A549 (cell line): ENCODE measurements at regions not wholly inside any gene's neighbourhood (a gene's known extent, or its start where the extent isn't known, plus 50 kb on each side); places are given as distances from the start of the nearest gene placed in this dataset.
A peak's percentile ranks its signal among the peaks of the same experiment; 100 is the strongest.
"Not testable (repeated sequence)": the region's sequence is repeated elsewhere in the genome, so short reads cannot be mapped to it uniquely, and the experiment has no call there.

Experiments used
- ATAC-seq, 2 experiments: fragments of 200-7000 bp in 1 of 2; fragments of >200 bp in 1 of 2; cut with Nextera tagmentation in 1 of 2; cut with Tn5 transposase in 1 of 2; 3 replicates each; pipeline versions ENCODE4 v1.8.0 to v1.9.1; 2018 to 2020; ENCODE audit warnings: mild to moderate bottlenecking in 1 of 2, moderate library complexity in 1 of 2
- CTCF ChIA-PET: fragments of 300-600 bp; sonication (Branson Sonifier 250); formaldehyde crosslinking; extraction: SDS; loops from one replicate; lab custom pipeline; 2021; ENCODE audit warnings: antibody characterized with exemption, inconsistent platforms; lab: Yijun Ruan, JAX
- POLR2A ChIA-PET: fragments of 350-600 bp; formaldehyde crosslinking; extraction: SDS; loops from one replicate; lab custom pipeline; 2021; ENCODE audit warnings: antibody characterized with exemption, inconsistent platforms; lab: Yijun Ruan, JAX
- DNase-seq, 2 experiments: peaks; one replicate each; pipeline versions ENCODE4 v3.0.0 to v3.0.0-alpha.2; 2011 to 2016; ENCODE audit warnings: low read depth in 1 of 2, low spot score in 1 of 2
- FAIRE-seq: peaks from 2 replicates; lab custom pipeline; 2011; peaks lifted over from hg19 to GRCh38; lab: Jason Lieb, UNC
- H3K27ac ChIP-seq, 2 experiments: fragments of >200 bp; sonication (Bioruptor Twin); formaldehyde crosslinking; 3 replicates each; pipeline ENCODE4 v1.5.1; 2016 to 2017
- H3K4me1 ChIP-seq: fragments of >200 bp; sonication (Bioruptor Twin); formaldehyde crosslinking; 3 replicates; pipeline ENCODE4 v1.6.1; 2016
- H3K4me2 ChIP-seq: fragments of >200 bp; sonication (Bioruptor Twin); formaldehyde crosslinking; 3 replicates; pipeline ENCODE4 v1.6.1; 2016
- H3K4me3 ChIP-seq: fragments of >200 bp; sonication (Bioruptor Twin); formaldehyde crosslinking; 3 replicates; pipeline ENCODE4 v1.5.1; 2016
- H3K9me3 ChIP-seq: fragments of >200 bp; sonication (Bioruptor Twin); formaldehyde crosslinking; 3 replicates; pipeline ENCODE4 v1.6.1; 2016
- CBX2 ChIP-seq: fragments of 200-600 bp; sonication (generic); IDR thresholded peaks from 2 replicates; pipeline ENCODE4 v1.6.1; 2016; ENCODE audit warnings: low read depth, mild to moderate bottlenecking, borderline replicate concordance
- CHD2 ChIP-seq: fragments of 150-350 bp; IDR thresholded peaks from 2 replicates; pipeline ENCODE4 v1.6.1; 2014; ENCODE audit warnings: low read length; ENCODE audit not compliant: partially characterized antibody
- EHMT2 ChIP-seq: fragments of 200-600 bp; sonication (generic); IDR thresholded peaks from 2 replicates; pipeline ENCODE4 v1.6.1; 2016; ENCODE audit warnings: antibody characterized with exemption, low read depth, mild to moderate bottlenecking, moderate library complexity
- ESRRA ChIP-seq: fragments of 150-350 bp; IDR thresholded peaks from 2 replicates; pipeline ENCODE4 v1.6.1; 2014; ENCODE audit warnings: mild to moderate bottlenecking, low read length, borderline replicate concordance
- HDAC2 ChIP-seq: fragments of 200-600 bp; sonication (generic); IDR thresholded peaks from 2 replicates; pipeline ENCODE4 v1.6.1; 2016
- HEYL ChIP-seq: fragments of 250-450 bp; sonication (Bioruptor Pico); IDR thresholded peaks from 2 replicates; pipeline ENCODE4 v1.8.0; 2021; ENCODE audit warnings: mild to moderate bottlenecking, moderate library complexity
- JUNB ChIP-seq: fragments of >200 bp; sonication (Bioruptor Twin); formaldehyde crosslinking; IDR thresholded peaks from 2 replicates; pipeline ENCODE4 v1.6.1; 2016
- KDM1A ChIP-seq: fragments of 200-600 bp; sonication (generic); IDR thresholded peaks from 2 replicates; pipeline ENCODE4 v1.6.1; 2016; ENCODE audit warnings: low read depth, mild to moderate bottlenecking
- KDM5A ChIP-seq: fragments of 200-600 bp; sonication (generic); IDR thresholded peaks from 2 replicates; pipeline ENCODE4 v1.6.1; 2016; ENCODE audit warnings: antibody characterized with exemption, mild to moderate bottlenecking
- MAFK ChIP-seq: fragments of 450-650 bp; IDR thresholded peaks from 2 replicates; pipeline ENCODE4 v1.6.1; 2014; ENCODE audit not compliant: partially characterized antibody
- NFE2L2 ChIP-seq: fragments of 150-350 bp; conservative IDR thresholded peaks from 2 replicates; pipeline ENCODE4 v1.6.1; 2014; ENCODE audit warnings: low read length
- NR3C1 ChIP-seq: fragments of >200 bp; sonication (Bioruptor Twin); formaldehyde crosslinking; IDR thresholded peaks from 3 replicates; pipeline ENCODE4 v1.6.1; 2017
- POLR2AphosphoS2 ChIP-seq: conservative IDR thresholded peaks from 2 replicates; pipeline ENCODE4 v1.6.1; 2012; ENCODE audit warnings: low read length, improper control_type of control experiment, inconsistent platforms
- RAD21 ChIP-seq, 2 experiments: fragments of >200 bp in 1 of 2; sonication (Bioruptor Twin) in 1 of 2; formaldehyde crosslinking in 1 of 2; IDR thresholded peaks in 1 of 2; conservative IDR thresholded peaks in 1 of 2; 2 replicates in 1 of 2; 3 replicates in 1 of 2; pipeline ENCODE4 v1.6.1; 2012 to 2018; ENCODE audit warnings: inconsistent platforms in 1 of 2
- RARB ChIP-seq: fragments of 250-450 bp; sonication (Bioruptor Pico); IDR thresholded peaks from 2 replicates; pipeline ENCODE4 v1.8.0; 2021; ENCODE audit warnings: mild to moderate bottlenecking, moderate library complexity
- RNF2 ChIP-seq: fragments of 200-600 bp; sonication (generic); IDR thresholded peaks from 2 replicates; pipeline ENCODE4 v1.6.1; 2016; ENCODE audit warnings: low read depth, mild to moderate bottlenecking, antibody characterized with exemption, moderate library complexity, borderline replicate concordance
- SMC3 ChIP-seq: fragments of >200 bp; sonication (Bioruptor Twin); formaldehyde crosslinking; IDR thresholded peaks from 3 replicates; pipeline ENCODE4 v1.6.1; 2018; ENCODE audit warnings: inconsistent platforms
- ZC3H11A ChIP-seq: fragments of 450-650 bp; IDR thresholded peaks from 2 replicates; pipeline ENCODE4 v1.6.1; 2014; ENCODE audit warnings: antibody characterized with exemption, mild to moderate bottlenecking
- WGBS: methylation state at CpG from one replicate; pipeline ENCODE4 v1.1.6; 2017; ENCODE audit errors: missing lambda C conversion rate; 5-methylcytosine and 5-hydroxymethylcytosine counted together
- TF ChIP-seq, protein P1 (sequence below): fragments of 250-450 bp; sonication (Bioruptor Pico); IDR thresholded peaks from 2 replicates; pipeline ENCODE4 v1.5.0; 2021; ENCODE audit warnings: mild to moderate bottlenecking, moderate library complexity, borderline replicate concordance

DNA sequence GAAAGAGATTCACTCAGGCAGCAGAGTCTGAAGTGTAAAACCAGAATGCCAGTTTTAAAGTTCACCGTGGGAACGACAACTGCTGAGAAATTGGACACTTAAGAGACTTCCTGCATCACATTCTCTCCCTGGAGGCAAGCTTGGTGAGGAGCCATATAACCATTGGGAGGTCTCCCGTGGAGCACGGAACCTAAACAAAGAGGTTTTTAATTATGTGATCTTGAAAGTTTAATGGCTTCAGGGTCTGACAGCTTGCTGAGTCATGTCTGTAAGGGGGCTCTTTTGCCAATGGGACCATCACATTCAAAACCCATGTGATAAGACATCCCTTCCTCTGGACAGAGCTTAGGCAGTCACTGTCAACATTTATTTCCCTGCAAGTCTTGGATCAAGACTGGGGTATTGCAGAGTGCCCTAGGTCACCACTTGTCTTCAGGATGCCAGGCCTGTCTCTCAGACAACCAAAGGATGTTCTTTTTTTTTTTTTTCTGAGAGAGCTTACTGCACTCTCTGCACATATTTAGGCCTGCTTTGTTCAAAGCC, 674.4 kb downstream of the TYW1 start:
- CTCF ChIA-PET: no interaction called here

DNA sequence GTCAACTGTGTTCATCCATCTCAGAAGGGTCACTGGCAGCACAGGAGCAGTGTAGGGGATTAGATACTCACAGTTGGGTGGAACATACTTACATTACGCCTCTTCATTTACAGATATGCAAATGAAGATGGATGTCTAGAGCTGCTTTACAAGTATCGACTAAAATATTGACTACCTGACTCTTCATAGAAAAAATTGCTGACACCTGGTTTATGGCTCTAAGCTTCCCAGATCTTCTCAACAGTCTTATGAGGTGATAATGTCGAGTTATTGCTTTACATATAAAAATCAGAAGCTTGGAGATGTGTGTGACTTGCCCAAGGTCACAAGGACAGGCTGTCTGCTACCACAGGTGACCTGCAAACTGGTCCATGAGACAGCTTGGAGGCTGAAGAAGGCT, 677.2 kb downstream of the TYW1 start:
- TF ChIP-seq CBX2 (no peak), KDM5A (no peak), RAD21 (conservative IDR thresholded peaks at IDR 0.05 in 1 of 2, IDR thresholded peaks at IDR 0.05 in 1 of 2) (no peak), JUNB (no peak), NFE2L2 (no peak), ESRRA (no peak), EHMT2 (no peak), KDM1A (no peak), MAFK (peak; percentile 72)
- TF ChIP-seq, all 56 proteins: peak for 1
- WGBS: 11% methylated on average over 3 of the region's 3 CpGs
- H3K4me1 ChIP-seq: no peaks in the 10 kb centered on the region
- no peak for FAIRE-seq
- H3K9me3 ChIP-seq: peaks cover 21% of the 10 kb centered on the region; the same call in 2 of the 3 replicates
- POLR2A ChIA-PET: no interaction called here
- CTCF ChIA-PET: interaction anchor here (1.2 kb wide), 1 partner anchor 15 kb away, joined by 4 read pairs; no protein-coding TSS in a partner anchor
- no peak overlapping the region for H3K4me3 ChIP-seq
- no peak overlapping the region for H3K27ac ChIP-seq
- no peak for ATAC-seq
- no peak for DNase-seq
- no peak overlapping the region for H3K4me2 ChIP-seq

More for the DNA sequence above, 674.4 kb downstream of the TYW1 start:
- POLR2A ChIA-PET: no interaction called here
- no peak for FAIRE-seq
- no peak for TF ChIP-seq CHD2
- no peak for TF ChIP-seq POLR2AphosphoS2
- no peak for TF ChIP-seq RNF2
- no peak for TF ChIP-seq SMC3
- no peak for TF ChIP-seq NR3C1
- no peak for DNase-seq
- peaks cover 17% of the 10 kb centered on the region; the same call in 2 of the 3 replicates for H3K9me3 ChIP-seq
- H3K27ac ChIP-seq: no peak overlapping the region
- WGBS: 10% methylated on average over 4 of the region's 4 CpGs
- no peak overlapping the region for H3K4me3 ChIP-seq
- no peaks in the 10 kb centered on the region for H3K4me1 ChIP-seq
- no peak for ATAC-seq
- no peak overlapping the region for H3K4me2 ChIP-seq

DNA sequence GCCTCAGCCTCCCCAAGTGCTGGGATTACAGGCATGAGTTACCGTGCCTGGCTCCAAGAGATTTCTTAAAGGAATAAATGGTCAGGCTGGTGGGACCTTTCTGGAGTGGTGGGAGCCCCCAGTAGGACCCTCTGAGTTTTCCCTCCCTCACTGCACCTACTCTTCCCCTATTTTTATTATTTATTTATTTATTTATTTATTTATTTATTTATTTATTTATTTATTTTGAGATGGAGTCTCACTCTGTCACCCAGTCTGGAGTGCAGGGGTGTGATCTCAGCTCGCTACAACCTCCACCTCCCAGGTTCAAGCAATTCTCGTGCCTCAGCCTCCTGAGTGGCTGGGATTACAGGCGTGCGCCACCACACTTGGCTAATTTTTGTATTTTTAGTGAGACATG, 678.2 kb downstream of the TYW1 start:
- H3K27ac ChIP-seq, H3K4me3 ChIP-seq: not testable (repeated sequence)
- peaks cover 21% of the 10 kb centered on the region; the same call in 2 of the 3 replicates for H3K9me3 ChIP-seq
- TF ChIP-seq ZC3H11A: peak; percentile 48
- TF ChIP-seq, all 56 proteins: peak for 1; not testable (repeated sequence) for 55
- CTCF ChIA-PET, FAIRE-seq, DNase-seq, POLR2A ChIA-PET, H3K4me2 ChIP-seq, ATAC-seq, H3K4me1 ChIP-seq: not testable (repeated sequence)
- 13% methylated on average over 5 of the region's 5 CpGs for WGBS

DNA sequence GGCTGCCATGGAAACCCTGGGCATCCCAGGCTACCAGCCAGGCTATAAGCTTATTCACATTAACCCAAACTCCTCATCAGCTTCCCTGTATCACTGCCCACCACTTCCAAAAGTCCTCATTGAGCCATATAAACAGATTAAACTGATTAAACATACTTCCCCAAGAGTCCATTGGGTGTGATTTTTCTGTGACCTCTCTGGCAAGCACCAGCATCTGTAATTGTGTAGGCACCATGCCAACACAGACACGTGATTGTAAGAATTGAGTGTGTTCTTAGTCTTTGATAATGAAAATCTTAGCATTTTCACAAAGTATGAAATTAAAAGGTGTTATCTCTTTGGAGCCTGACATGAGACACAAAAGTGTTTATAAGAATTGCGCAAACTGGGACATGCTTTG, 679.3 kb downstream of the TYW1 start:
- no peak overlapping the region for H3K4me3 ChIP-seq

More for the DNA sequence above, 679.3 kb downstream of the TYW1 start:
- ATAC-seq (no peak), DNase-seq (no peak), FAIRE-seq (no peak)
- Histone ChIP-seq H3K27ac (no peak overlapping the region), H3K4me1 (no peaks in the 10 kb centered on the region), H3K4me2 (no peak overlapping the region), H3K9me3 (peaks cover 17% of the 10 kb centered on the region; the same call in 2 of the 3 replicates)
- POLR2A ChIA-PET: no interaction called here
- WGBS: 25% methylated on average over 2 of the region's 2 CpGs
- TF ChIP-seq HDAC2 (no peak), RARB (no peak), HEYL (no peak), MAFK (no peak)
- TF ChIP-seq, protein P1, sequence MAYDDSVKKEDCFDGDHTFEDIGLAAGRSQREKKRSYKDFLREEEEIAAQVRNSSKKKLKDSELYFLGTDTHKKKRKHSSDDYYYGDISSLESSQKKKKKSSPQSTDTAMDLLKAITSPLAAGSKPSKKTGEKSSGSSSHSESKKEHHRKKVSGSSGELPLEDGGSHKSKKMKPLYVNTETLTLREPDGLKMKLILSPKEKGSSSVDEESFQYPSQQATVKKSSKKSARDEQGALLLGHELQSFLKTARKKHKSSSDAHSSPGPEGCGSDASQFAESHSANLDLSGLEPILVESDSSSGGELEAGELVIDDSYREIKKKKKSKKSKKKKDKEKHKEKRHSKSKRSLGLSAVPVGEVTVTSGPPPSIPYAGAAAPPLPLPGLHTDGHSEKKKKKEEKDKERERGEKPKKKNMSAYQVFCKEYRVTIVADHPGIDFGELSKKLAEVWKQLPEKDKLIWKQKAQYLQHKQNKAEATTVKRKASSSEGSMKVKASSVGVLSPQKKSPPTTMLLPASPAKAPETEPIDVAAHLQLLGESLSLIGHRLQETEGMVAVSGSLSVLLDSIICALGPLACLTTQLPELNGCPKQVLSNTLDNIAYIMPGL (CRISPR knock-in tag): no peak
- CTCF ChIA-PET: no interaction called here
